ENCODE measurements at regions not wholly inside any gene's neighbourhood (a gene's known extent, or its start where the extent isn't known, plus 50 kb on each side); places are given as distances from the start of the nearest gene placed in this dataset.

- no peak for DNase-seq
These were observed 105.4 kb upstream of the ATP10B start for GRCh38 chr5:160957312-160957861.

GRCh38 chr5:160956051-160956450 lies 104.0 kb upstream of the ATP10B start:
- no peak for DNase-seq

GRCh38 chr5:160950311-160950710 lies 98.3 kb upstream of the ATP10B start:
- no peak for DNase-seq

DNA sequence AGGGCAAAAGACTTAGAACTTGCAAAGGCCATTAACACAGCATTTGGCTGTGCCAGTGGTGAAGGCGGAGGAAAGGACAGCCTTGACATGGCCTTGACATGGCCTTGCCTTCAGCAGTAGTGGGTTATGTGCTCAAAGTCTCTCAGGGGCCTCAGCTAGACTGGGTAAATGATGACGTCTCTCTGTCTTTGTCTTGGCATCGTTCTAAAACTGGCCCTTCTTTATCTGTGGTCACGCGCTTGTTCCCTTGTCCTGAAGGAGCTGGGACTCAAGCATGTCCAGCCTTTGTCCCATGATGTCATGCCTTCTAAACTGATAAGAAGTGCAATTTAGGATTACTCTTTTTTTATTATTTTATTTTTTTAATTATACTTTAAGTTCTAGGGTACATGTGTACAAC lies 88.7 kb upstream of the ATP10B start:
- no peak for DNase-seq

DNA sequence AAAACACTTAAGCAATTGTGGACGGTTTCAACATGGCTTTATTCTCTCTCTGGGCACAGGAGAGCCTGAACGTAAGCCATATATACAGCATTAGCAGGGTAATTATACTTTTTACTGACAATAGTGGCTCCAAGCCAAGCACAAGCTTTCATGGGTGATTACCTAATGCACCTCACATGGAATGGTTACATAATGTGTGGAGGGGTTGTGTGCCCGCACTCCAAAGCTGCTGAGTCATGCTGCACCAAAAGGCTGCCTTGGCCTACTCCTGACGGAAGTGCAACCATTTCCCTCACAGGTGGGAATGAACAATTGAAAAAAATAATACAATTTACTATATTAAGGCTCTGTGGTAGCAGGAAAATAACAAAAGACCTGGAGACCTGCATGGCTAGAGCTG lies 86.5 kb upstream of the ATP10B start:
- DNase-seq = no peak

- DNase-seq = no peak
These were observed 85.6 kb upstream of the ATP10B start for GRCh38 chr5:160937570-160937969.

GRCh38 chr5:160935776-160936175 lies 83.8 kb upstream of the ATP10B start:
- DNase-seq = no peak

- DNase-seq = no peak
These were observed 79.3 kb upstream of the ATP10B start for GRCh38 chr5:160931283-160931682.

DNA sequence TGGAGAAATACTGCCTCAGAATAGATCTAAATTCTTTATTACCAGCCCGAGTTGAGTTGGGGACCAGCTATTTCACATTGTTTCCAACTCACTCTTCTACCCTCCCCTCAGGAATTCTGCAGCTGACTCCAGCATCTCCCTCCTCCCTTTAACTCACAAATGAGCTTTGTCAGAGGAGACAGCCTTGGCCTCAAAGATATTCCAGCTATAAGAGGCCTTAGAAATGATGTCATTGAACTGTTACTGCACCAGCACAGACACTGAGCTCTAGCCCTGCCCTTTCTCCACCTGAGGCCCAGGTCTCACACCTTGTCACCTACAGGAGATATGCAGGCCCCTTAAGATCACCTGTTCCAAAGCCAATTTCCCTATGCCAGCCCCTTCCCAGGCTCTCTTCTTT lies 78.4 kb upstream of the ATP10B start:
- peak in 1 of 56 donors; percentile 2 for DNase-seq

GRCh38 chr5:160929906-160930305 lies 77.9 kb upstream of the ATP10B start:
- DNase-seq = no peak

GRCh38 chr5:160929360-160929759 lies 77.3 kb upstream of the ATP10B start:
- no peak for DNase-seq

- peak in 15 of 56 donors; percentile 3 to 49 (median 14) for DNase-seq
These were observed 74.4 kb upstream of the ATP10B start for GRCh38 chr5:160926428-160926827.

DNA sequence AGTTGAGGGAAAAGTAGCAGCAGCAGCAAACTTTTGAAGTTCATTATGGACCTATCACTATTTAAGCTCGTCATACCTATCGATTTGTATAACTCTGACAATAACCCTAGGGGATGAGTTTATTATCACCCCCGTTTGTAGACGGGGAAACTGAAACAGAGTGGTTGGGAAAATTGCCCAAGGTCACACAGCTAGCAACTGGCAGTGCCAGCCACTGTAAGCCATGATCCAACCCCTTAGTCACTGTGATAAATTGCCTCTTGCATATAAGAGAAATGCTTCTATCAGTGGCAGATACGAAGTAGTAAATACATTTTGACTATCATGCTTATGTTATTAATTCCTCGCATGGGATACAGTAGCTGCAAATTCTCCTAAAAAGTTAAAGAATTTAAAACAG lies 73.3 kb upstream of the ATP10B start:
- no peak for DNase-seq

- DNase-seq = no peak
These were observed 72.1 kb upstream of the ATP10B start for GRCh38 chr5:160923936-160924710.

DNA sequence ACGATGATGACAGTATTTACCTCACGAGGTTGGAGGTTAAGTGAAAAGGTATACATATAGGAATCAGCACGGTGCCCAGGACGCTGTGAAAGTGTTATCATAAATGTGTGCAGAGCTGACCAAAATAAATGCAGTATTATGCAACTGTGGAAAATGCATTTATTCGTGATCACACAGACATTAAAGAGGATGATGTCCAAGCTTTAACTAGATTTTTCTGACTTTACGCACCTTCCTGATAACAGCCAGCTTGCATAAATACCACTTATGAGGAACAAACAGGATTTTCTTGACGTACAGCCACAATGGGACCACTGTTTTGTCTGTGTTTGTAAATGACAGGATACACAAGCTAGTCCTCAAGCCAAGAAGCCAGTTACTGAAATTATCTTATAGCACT lies 71.4 kb upstream of the ATP10B start:
- DNase-seq = no peak

- DNase-seq = no peak
These were observed 70.3 kb upstream of the ATP10B start for GRCh38 chr5:160922311-160922710.

DNA sequence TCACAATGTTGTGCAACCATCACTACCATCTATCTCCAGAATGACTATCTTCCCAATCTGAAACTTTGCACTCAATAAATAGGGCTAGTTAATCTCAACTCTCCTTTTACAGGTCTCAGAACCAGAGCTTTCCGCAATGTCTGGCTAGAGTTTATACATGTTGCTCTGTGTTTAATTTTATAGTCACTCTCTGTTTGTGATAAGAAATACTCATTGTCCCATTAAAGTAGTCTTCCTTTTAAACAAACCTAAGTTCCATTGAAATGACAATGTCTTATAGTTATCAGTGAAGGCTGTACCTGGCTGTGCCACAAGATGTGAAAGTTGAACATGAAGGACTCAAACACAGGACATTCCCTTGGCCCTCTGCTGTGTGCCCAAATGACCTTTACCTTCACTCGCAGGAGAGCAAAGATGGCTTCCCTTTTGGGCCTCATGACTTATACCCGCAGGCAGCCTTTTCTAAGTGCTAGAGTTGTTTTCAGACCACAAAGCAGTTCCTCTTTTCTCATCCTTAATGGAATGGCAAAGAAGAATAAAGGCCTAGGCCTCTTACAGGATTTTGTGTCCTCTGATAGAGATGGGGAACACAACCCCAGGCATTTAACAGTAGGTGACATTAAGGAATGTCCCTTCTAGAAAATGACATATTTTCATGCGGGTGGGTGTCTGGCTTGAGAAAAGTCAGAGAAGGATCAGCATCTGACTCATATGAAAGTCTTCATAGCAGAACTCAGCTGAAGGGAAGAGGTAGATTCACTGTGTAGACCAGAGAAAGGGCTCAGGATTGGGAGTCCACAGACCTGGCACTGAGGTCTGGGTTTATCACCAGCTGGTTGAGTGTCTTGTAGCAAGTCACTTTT lies 69.6 kb upstream of the ATP10B start:
- DNase-seq = no peak

DNA sequence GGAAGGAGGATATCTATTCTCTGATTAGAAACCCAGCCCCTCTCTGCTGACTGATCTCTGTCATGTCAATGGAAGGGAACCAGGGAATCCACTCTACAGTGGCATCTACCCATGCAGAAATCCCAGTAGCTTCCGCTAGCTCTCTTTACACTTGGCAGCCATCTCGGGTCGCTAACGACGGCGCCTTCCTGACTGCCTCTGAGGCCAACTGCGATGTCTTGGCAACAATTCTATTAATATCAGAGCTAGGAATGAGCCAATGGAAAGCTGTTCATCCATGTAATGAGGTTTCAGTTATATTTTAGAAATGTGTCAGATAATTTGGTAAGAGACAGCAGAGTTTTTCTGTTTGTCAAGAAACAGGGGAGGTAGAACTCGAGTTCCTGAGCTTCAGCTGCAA lies 67.6 kb upstream of the ATP10B start:
- DNase-seq = peak in 1 of 56 donors; percentile 2

- no peak for DNase-seq
These were observed 66.4 kb upstream of the ATP10B start for GRCh38 chr5:160918386-160918785.

GRCh38 chr5:160906090-160906489 lies 54.1 kb upstream of the ATP10B start:
- DNase-seq = no peak

- no peak for DNase-seq
These were observed 53.3 kb upstream of the ATP10B start for GRCh38 chr5:160905285-160905684.

DNA sequence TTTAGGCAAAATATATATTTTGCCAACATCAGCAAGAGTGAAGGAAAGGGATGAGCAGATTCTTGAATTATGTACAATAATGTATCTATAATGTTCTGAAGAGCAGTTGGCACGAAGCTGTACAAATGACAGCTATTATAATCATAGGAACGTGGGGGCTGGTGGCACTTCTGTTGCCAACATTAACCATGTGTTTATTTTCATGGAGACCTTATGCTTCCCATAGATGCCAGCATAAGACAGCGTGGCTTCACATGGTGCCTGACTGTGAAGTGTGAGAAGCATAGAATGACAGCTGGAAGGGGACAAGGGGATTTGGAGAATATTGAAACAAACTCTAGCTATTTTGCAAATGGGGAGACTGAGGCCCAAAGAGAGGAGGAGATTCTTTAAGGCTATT lies 52.6 kb upstream of the ATP10B start:
- DNase-seq = no peak
